ENCODE measurements at regions not wholly inside any gene's neighbourhood (a gene's known extent, or its start where the extent isn't known, plus 50 kb on each side); places are given as distances from the start of the nearest gene placed in this dataset.

DNA sequence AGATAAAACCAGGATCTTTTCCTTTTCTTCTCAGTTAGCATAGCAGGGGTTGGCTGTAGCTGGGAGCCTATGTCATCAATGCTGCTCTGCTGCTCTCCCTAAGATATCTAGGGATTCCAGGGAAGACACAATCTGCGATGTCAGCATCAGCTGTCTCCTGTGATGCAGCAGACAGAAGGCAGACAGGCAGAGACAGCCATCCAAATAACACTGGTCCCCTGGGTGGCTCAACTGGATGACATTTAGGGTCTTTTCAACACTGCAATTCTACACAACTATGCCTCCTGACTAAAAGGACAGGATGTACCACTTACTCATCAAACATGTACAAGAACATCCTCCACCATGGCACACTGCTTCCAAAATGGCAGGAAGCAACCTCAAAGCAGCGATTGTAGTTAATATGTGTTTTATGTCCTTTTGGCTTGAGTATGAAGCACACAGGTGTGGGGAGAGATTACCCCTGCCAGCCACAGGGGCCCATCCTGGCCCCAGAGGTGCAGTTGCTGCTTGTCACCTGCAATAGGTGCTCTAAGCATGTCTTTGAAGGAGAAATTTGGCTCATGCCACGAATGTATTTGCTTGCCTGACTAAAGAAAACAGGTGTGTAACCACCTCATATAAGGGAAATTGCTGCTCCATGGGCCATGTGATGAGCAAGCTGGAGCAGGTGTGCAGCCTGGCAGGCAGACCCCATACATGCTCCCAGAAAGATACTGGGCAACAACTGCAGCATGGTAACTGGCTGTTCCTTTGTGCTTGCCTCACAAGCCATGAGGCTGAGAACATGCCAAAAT lies 357.8 kb downstream of the VPS13C start:
- H3K27me3 ChIP-seq (ENCODE audit: control insufficient read depth, insufficient read depth, low read length), result no peaks in the 10 kb centered on the region
- no peak overlapping the region for H2AFZ ChIP-seq
- TF ChIP-seq, protein P1, sequence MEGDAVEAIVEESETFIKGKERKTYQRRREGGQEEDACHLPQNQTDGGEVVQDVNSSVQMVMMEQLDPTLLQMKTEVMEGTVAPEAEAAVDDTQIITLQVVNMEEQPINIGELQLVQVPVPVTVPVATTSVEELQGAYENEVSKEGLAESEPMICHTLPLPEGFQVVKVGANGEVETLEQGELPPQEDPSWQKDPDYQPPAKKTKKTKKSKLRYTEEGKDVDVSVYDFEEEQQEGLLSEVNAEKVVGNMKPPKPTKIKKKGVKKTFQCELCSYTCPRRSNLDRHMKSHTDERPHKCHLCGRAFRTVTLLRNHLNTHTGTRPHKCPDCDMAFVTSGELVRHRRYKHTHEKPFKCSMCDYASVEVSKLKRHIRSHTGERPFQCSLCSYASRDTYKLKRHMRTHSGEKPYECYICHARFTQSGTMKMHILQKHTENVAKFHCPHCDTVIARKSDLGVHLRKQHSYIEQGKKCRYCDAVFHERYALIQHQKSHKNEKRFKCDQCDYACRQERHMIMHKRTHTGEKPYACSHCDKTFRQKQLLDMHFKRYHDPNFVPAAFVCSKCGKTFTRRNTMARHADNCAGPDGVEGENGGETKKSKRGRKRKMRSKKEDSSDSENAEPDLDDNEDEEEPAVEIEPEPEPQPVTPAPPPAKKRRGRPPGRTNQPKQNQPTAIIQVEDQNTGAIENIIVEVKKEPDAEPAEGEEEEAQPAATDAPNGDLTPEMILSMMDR (IDR thresholded peaks at IDR 0.05), result no peak
- H3K9ac ChIP-seq, result no peak overlapping the region
- no peaks in the 10 kb centered on the region for H3K9me3 ChIP-seq (ENCODE audit: control insufficient read depth, low read length)
- no peak overlapping the region for H3K27ac ChIP-seq
- no peak overlapping the region for H3K4me3 ChIP-seq (ENCODE audit: low read depth, low read length)
- H3K4me2 ChIP-seq (ENCODE audit: low read length), result no peak overlapping the region
- H3K4me1 ChIP-seq, result no peaks in the 10 kb centered on the region
- no peaks in the 10 kb centered on the region for H3K79me2 ChIP-seq
- H3K36me3 ChIP-seq (ENCODE audit: control insufficient read depth, insufficient read depth, low read length), result no peaks in the 10 kb centered on the region

DNA sequence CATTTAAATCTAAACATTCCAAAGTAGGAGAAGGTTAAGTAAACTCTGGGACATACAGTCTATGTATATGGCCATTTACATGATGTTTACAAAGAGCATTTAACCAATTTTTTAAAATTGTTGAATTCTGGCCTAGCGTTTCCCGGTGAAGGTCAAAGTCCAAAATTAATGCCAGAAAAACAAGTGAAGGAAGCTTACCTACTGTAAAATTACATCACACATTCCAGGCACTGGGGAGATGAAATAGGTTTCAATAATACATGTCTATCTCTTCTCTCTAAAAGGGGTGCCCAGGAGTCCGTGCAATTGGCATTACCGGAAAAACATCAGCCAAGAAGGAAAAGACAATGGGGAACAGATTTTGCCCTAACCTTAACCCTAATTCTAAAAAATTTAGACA lies 358.8 kb downstream of the VPS13C start:
- Histone ChIP-seq H3K36me3 (ENCODE audit: control insufficient read depth, insufficient read depth, low read length) (no peaks in the 10 kb centered on the region), H3K27ac (no peak overlapping the region), H3K4me3 (ENCODE audit: low read depth, low read length) (no peak overlapping the region), H2AFZ (no peak overlapping the region), H3K9ac (no peak overlapping the region), H3K4me1 (no peaks in the 10 kb centered on the region), H3K79me2 (no peaks in the 10 kb centered on the region), H3K9me3 (ENCODE audit: control insufficient read depth, low read length) (no peaks in the 10 kb centered on the region), H3K4me2 (ENCODE audit: low read length) (no peak overlapping the region), H3K27me3 (ENCODE audit: control insufficient read depth, insufficient read depth, low read length) (no peaks in the 10 kb centered on the region)
- TF ChIP-seq, protein P1 (IDR thresholded peaks at IDR 0.05), result no peak

DNA sequence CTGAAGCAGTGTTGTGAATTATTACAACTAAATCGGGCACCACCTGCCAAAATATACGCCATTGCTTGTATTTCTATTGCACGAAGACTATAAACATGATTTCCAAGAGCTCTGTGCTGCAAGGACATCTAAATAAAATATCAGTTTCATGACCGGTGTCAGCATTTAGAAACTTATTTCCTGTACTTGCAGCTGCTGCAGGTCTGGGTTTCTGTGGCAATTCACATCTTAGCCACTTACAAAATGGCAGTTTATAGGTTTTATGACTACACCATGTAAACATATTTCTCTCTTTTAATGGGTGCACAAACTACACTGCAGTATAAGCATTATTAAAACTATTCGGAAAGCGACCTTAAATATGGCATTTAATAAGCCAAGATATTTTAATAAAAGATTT lies 359.4 kb downstream of the VPS13C start:
- Histone ChIP-seq H3K4me1 (no peaks in the 10 kb centered on the region), H2AFZ (no peak overlapping the region), H3K9me3 (ENCODE audit: control insufficient read depth, low read length) (no peaks in the 10 kb centered on the region), H3K4me2 (ENCODE audit: low read length) (no peak overlapping the region), H3K27ac (no peak overlapping the region), H3K9ac (no peak overlapping the region), H3K4me3 (ENCODE audit: low read depth, low read length) (no peak overlapping the region), H3K79me2 (no peaks in the 10 kb centered on the region), H3K36me3 (ENCODE audit: control insufficient read depth, insufficient read depth, low read length) (no peaks in the 10 kb centered on the region), H3K27me3 (ENCODE audit: control insufficient read depth, insufficient read depth, low read length) (no peaks in the 10 kb centered on the region)
- TF ChIP-seq, protein P1 (IDR thresholded peaks at IDR 0.05), result no peak

DNA sequence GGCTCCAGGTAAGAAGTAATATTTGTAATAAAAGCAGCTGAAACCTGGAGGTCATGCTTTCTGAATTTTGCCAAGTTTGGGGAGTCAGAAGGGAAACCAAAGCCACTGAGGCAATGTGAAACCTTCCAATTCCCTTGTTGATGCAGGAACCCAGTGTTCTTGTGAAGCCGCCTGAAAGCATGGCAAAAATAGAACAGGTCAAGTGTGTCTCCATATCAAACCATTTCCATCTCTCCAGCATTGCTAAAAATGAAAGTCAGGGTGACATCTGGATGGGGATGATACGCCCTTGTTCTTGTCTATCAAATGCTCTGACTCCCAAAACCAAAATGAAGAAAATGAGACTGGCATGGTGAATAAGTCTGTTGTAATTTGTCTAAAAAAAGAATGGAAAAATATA lies 362.5 kb downstream of the VPS13C start:
- Histone ChIP-seq H3K9me3 (ENCODE audit: control insufficient read depth, low read length) (no peaks in the 10 kb centered on the region), H3K27ac (no peak overlapping the region), H3K4me1 (no peaks in the 10 kb centered on the region), H3K36me3 (ENCODE audit: control insufficient read depth, insufficient read depth, low read length) (no peaks in the 10 kb centered on the region), H3K4me2 (ENCODE audit: low read length) (no peak overlapping the region), H3K27me3 (ENCODE audit: control insufficient read depth, insufficient read depth, low read length) (no peaks in the 10 kb centered on the region), H3K4me3 (ENCODE audit: low read depth, low read length) (no peak overlapping the region), H3K9ac (no peak overlapping the region), H3K79me2 (no peaks in the 10 kb centered on the region), H2AFZ (no peak overlapping the region)
- TF ChIP-seq, protein P1 (IDR thresholded peaks at IDR 0.05), result no peak

DNA sequence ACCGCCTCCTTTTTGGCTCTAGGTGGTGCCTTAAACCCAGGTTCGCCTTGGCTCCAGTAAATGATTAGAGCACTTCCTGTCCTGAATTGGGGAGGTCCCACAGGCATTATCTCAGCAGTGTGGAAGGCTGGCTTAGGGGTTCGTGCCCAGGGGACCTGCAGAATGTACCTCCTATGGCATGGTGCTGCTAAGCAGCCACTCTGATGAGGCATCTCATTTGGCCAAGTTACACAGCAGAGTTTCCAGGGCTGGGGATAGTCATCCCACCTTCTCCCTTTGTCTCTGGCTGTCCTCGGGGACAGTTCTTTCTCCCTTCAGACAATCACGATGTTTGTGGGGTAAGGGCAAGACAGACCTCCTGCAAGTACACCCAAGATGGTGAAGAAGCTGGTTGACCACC lies 371.2 kb downstream of the VPS13C start:
- Histone ChIP-seq H2AFZ (no peak overlapping the region), H3K9ac (no peak overlapping the region), H3K27ac (no peak overlapping the region), H3K4me2 (ENCODE audit: low read length) (no peak overlapping the region), H3K27me3 (ENCODE audit: control insufficient read depth, insufficient read depth, low read length) (no peaks in the 10 kb centered on the region), H3K9me3 (ENCODE audit: control insufficient read depth, low read length) (no peaks in the 10 kb centered on the region), H3K4me3 (ENCODE audit: low read depth, low read length) (no peak overlapping the region), H3K4me1 (no peaks in the 10 kb centered on the region), H3K36me3 (ENCODE audit: control insufficient read depth, insufficient read depth, low read length) (no peaks in the 10 kb centered on the region), H3K79me2 (no peaks in the 10 kb centered on the region)
- TF ChIP-seq, protein P1 (IDR thresholded peaks at IDR 0.05), result no peak
